NCI-H2196 treated with DMSO at 0.1 percent for 48 hours (cell line): ENCODE measurements at regions not wholly inside any gene's neighbourhood (a gene's known extent, or its start where the extent isn't known, plus 50 kb on each side); places are given as distances from the start of the nearest gene placed in this dataset.

Experiments used
- DNase-seq: peaks from one replicate; lab custom pipeline; 2025; ENCODE audit not compliant: unreplicated experiment; lab: John Stamatoyannopoulos, UW

- no peak for DNase-seq
Measured at GRCh38 chr15:69931156-69931555, 166.6 kb downstream of the TLE3 start.

- no peak for DNase-seq
Measured at GRCh38 chr15:69934607-69935006, 163.1 kb downstream of the TLE3 start.

- DNase-seq, result no peak
Measured at GRCh38 chr15:69939513-69940440, 157.9 kb downstream of the TLE3 start.

- DNase-seq, result no peak
Measured at GRCh38 chr15:69940441-69941300, 157.0 kb downstream of the TLE3 start.

- DNase-seq, result no peak
Measured at GRCh38 chr15:69941301-69941605, 156.5 kb downstream of the TLE3 start.

- no peak for DNase-seq
Measured at GRCh38 chr15:69941706-69942495, 155.8 kb downstream of the TLE3 start.

- DNase-seq, result no peak
Measured at GRCh38 chr15:69943637-69944036, 154.1 kb downstream of the TLE3 start.

GRCh38 chr15:69945729-69946128 is 152.0 kb downstream of the TLE3 start:
- DNase-seq, result no peak

GRCh38 chr15:69946870-69947269 is 150.8 kb downstream of the TLE3 start:
- DNase-seq, result no peak

GRCh38 chr15:69947394-69947793 is 150.3 kb downstream of the TLE3 start:
- DNase-seq, result no peak

GRCh38 chr15:69949485-69949884 is 148.2 kb downstream of the TLE3 start:
- no peak for DNase-seq

- no peak for DNase-seq
Measured at GRCh38 chr15:69951256-69951897, 146.3 kb downstream of the TLE3 start.

- DNase-seq, result no peak
Measured at GRCh38 chr15:69951898-69952555, 145.7 kb downstream of the TLE3 start.

- DNase-seq, result no peak
Measured at GRCh38 chr15:69953051-69953450, 144.7 kb downstream of the TLE3 start.

GRCh38 chr15:69953816-69954215 is 143.9 kb downstream of the TLE3 start:
- DNase-seq, result no peak

- no peak for DNase-seq
Measured at GRCh38 chr15:69954666-69955065, 143.1 kb downstream of the TLE3 start.

GRCh38 chr15:69955240-69955894 is 142.3 kb downstream of the TLE3 start:
- DNase-seq, result no peak

- DNase-seq, result no peak
Measured at GRCh38 chr15:69956417-69956816, 141.3 kb downstream of the TLE3 start.

- DNase-seq, result no peak
Measured at GRCh38 chr15:69957175-69957574, 140.5 kb downstream of the TLE3 start.
